ENCODE measurements at regions not wholly inside any gene's neighbourhood (a gene's known extent, or its start where the extent isn't known, plus 50 kb on each side); places are given as distances from the start of the nearest gene placed in this dataset.

DNA sequence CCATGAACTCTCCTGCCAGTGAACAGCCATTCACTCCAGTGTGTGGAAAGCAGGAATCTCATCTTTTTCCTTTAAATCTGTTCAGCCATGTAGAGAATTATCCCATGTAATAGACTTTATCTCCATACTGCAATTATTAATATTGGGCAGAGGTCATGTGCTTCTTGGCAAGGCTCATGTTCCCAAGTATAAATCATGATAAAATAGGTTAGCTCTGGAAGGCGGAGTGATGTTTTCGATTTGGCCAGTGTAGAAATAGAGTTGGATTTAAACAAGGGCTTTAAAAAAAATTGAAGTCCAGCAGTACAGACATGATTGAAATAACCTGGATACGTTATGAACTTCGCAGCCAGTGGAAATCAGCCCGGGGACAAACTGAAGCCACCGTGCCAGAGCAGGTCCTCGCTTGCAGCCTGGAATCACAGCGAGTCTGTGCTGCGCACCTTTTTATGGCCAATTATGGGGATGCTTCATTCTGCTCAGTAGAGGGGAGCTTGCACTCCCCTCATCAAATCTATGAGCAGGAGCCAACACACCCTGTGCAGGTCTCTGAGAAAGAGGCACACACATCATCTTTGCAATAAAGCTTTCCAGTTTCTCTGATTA lies 654.0 kb upstream of the MKI67 start:
- no peak for TF ChIP-seq EZH2 (IDR thresholded peaks at IDR 0.05; ENCODE audit: borderline replicate concordance, low read depth, low read length, severe bottlenecking)
- TF ChIP-seq, protein P1, sequence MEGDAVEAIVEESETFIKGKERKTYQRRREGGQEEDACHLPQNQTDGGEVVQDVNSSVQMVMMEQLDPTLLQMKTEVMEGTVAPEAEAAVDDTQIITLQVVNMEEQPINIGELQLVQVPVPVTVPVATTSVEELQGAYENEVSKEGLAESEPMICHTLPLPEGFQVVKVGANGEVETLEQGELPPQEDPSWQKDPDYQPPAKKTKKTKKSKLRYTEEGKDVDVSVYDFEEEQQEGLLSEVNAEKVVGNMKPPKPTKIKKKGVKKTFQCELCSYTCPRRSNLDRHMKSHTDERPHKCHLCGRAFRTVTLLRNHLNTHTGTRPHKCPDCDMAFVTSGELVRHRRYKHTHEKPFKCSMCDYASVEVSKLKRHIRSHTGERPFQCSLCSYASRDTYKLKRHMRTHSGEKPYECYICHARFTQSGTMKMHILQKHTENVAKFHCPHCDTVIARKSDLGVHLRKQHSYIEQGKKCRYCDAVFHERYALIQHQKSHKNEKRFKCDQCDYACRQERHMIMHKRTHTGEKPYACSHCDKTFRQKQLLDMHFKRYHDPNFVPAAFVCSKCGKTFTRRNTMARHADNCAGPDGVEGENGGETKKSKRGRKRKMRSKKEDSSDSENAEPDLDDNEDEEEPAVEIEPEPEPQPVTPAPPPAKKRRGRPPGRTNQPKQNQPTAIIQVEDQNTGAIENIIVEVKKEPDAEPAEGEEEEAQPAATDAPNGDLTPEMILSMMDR (IDR thresholded peaks at IDR 0.05; ENCODE audit: borderline replicate concordance, extremely low read depth, low read length, poor library complexity, severe bottlenecking), result no peak
